HG03565 (cell line): ENCODE measurements at regions not wholly inside any gene's neighbourhood (a gene's known extent, or its start where the extent isn't known, plus 50 kb on each side); places are given as distances from the start of the nearest gene placed in this dataset.

ENCODE experiments used
- ATAC-seq: cut with Tn5 transposase; IDR thresholded peaks from one replicate; pipeline ENCODE4 v1.9.1; 2021; ENCODE audit warnings: mild to moderate bottlenecking, moderate library complexity; ENCODE audit not compliant: unreplicated experiment

- no peak for ATAC-seq
Observed at GRCh38 chr10:21069929-21070700, 173.0 kb upstream of the NEBL start.

DNA sequence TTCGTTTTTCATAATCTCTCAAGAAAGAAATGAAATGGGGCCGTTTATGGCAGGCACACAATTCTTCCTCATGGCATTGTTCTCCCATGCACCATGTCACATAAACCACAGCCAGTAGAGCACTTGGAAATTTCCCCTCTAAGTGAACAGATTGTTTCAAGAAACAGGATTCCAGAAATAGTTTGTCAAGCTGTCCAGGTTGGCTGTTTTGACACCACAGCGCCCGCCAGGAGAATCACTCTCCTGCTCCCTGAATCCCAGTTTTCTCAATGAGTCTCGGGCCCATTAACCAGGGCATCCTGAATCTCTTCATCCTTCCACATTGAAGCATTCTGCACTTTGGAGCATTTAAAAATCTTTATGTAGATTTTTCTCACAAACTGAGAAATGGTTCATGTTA is 172.2 kb upstream of the NEBL start:
- no peak for ATAC-seq

GRCh38 chr10:21068026-21068656 is 171.0 kb upstream of the NEBL start:
- no peak for ATAC-seq

GRCh38 chr10:21065621-21066248 is 168.6 kb upstream of the NEBL start:
- ATAC-seq, result no peak

- ATAC-seq, result no peak
Observed at GRCh38 chr10:21061982-21062381, 164.9 kb upstream of the NEBL start.

DNA sequence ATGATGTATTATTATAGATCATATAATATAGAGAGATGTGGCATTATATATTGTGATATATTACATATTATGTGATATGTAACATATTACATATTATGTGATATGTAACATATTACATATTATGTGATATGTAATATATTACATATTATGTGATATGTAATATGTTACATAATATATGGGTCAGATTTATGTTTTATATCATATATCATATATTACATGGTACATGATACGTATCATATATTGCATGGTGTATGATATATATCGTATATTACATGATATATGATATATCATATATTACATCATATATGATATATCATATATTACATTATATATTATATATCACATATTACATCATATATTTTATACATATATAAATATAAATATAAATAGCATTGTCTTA is 164.1 kb upstream of the NEBL start:
- no peak for ATAC-seq

GRCh38 chr10:21060626-21061025 is 163.5 kb upstream of the NEBL start:
- no peak for ATAC-seq

DNA sequence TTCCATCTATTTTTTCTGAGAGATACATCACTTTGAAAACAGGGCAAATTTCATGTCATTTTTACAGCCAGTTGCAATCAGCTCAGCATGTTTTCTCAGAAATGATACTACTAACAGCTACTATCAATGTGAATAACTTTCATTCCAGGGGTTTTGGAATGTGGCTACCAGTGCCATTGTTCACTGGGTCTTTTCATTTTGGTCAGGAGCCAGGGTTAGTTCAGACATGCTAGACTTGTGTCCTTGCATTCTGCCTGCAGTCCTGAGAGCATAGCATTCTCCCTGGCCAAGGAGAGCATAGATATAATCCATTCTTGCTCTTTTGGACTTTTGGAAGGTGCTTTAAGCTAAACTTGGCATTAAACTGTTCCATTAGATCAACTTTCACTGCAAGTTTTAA is 160.9 kb upstream of the NEBL start:
- ATAC-seq, result no peak

DNA sequence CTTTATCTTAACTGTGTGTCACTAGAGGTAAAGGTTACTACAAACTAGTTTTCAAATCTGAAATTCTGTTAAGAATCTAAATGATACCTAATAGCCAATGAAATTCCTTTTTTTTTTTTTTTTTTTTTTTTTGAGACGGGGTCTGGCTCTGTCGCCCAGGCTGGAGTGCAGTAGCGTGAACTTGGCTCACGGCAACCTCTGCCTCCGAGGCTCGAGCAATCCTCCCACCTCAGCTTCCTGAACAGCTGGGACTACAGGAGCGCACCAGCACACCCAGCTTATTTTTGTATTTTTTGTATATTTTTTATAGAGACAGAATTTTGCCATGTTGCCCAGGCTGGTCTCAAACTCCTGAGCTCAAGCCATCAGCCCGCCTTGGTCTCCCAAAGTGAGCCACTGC is 160.3 kb upstream of the NEBL start:
- ATAC-seq, result no peak

GRCh38 chr10:21056461-21056860 is 159.3 kb upstream of the NEBL start:
- ATAC-seq, result no peak

GRCh38 chr10:21055339-21056135 is 158.4 kb upstream of the NEBL start:
- no peak for ATAC-seq

GRCh38 chr10:21053953-21054690 is 157.0 kb upstream of the NEBL start:
- no peak for ATAC-seq

DNA sequence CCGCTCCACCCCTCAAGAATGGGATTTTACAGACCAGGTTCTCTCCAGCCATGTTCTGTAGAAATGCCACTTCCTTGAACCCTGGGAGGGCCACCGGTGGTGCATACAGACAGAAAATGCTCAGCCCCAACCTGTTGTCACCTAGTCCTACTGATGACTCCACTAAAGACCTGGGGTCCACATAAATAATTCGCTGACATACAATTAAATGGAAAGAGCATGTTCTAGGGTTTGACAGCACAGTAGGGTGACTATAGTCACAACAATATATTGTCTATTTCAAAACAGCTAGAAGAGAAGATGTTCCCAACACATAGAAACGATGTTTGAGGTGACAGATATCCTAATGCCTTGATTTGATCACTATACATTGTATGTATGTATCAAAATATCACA is 155.6 kb upstream of the NEBL start:
- no peak for ATAC-seq

- no peak for ATAC-seq
Observed at GRCh38 chr10:21052072-21052708, 155.1 kb upstream of the NEBL start.

DNA sequence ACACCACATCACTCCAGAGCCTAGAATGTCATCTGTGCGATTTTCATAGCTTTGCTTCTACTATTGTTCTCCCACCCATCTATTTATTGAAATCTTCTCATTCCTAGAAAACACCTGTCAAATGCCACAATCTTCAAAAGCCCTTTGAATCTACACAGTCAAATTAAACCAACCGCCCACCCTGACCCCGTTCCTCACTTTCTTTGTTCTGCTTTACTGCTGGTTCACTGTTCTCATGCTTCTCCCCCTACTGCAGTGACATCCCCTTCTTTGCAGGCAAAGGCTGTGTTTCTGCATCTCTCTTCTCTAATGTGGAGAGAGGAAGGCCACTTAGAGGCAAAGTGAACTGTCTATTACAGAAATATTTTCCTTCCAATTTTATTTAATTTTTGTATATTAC is 152.4 kb upstream of the NEBL start:
- ATAC-seq, result no peak

DNA sequence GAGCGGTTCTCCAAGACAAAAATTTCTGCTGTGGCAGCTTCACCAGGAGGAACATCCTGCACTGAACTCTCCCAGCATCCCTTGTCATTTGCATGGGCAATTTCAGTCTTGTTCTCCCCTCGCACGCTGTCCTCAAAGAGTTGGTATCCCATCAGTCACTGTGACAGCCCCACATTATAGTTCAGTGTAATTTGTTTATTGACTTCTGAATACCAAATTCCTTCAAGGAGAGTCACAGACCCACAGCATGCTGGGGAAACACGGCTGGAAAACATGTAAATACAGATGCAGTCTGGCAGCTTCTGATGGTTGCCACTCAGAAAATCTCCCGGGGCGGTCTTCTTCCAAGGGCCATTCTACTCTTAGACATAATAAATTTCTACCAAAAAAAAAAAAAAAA is 151.0 kb upstream of the NEBL start:
- no peak for ATAC-seq

DNA sequence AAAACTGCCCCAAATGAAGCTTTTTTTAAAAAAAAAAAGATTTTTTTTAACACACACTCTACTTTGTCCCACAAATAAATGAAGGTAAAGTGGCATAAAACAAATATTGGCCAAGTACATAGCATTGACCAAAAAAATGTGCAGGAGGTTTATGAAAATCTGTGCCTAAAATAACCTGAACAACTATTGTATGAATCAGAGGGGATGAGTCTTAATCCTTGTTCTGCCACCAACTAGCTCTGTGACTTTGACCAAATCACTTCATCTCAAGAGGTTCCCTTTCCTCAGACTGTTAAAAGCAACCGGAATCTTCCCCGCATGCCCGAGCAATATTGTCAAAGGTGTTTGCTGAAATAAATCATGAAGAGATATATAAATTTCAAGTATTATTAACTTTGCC is 150.4 kb upstream of the NEBL start:
- ATAC-seq, result no peak

GRCh38 chr10:21047096-21047495 is 150.0 kb upstream of the NEBL start:
- ATAC-seq, result no peak

GRCh38 chr10:21043044-21043443 is 145.9 kb upstream of the NEBL start:
- no peak for ATAC-seq

DNA sequence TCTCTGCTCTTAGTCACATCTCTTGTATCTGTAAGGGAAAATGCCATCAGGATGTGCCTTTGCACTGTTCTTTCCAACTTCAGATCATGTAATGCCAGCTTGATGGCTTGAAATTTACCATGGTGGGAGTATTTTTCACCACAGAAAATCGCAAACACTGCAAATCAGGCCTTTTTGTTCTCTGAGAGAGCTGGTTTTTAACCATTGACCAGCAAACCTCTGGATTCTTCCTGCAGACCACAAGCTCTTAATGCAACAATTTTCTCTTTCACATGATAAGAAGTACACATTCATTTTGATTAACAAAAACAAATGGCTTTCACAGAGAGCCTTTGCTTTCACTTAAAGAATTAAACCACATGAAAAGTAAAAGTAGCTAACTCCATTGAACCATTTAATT is 145.4 kb upstream of the NEBL start:
- no peak for ATAC-seq
